Fibroblast of skin of abdomen (primary cell): ENCODE measurements at regions not wholly inside any gene's neighbourhood (a gene's known extent, or its start where the extent isn't known, plus 50 kb on each side); places are given as distances from the start of the nearest gene placed in this dataset.

Experiments used
- DNase-seq: peaks from one replicate; pipeline ENCODE4 v3.0.0-alpha.2; 2013

- DNase-seq, result no peak
These were observed 525.3 kb upstream of the TBX3 start for GRCh38 chr12:115209230-115209629.

GRCh38 chr12:115208098-115208497 is 524.1 kb upstream of the TBX3 start:
- no peak for DNase-seq

- DNase-seq, result no peak
These were observed 523.4 kb upstream of the TBX3 start for GRCh38 chr12:115207216-115207915.

GRCh38 chr12:115206801-115207200 is 522.8 kb upstream of the TBX3 start:
- no peak for DNase-seq

GRCh38 chr12:115205755-115206308 is 521.9 kb upstream of the TBX3 start:
- no peak for DNase-seq

- DNase-seq, result peak; percentile 67
These were observed 521.2 kb upstream of the TBX3 start for GRCh38 chr12:115204957-115205754.

GRCh38 chr12:115203701-115204100 is 519.7 kb upstream of the TBX3 start:
- peak; percentile 79 for DNase-seq

GRCh38 chr12:115201966-115202365 is 518.0 kb upstream of the TBX3 start:
- no peak for DNase-seq

GRCh38 chr12:115199831-115200230 is 515.9 kb upstream of the TBX3 start:
- DNase-seq, result peak; percentile 71

- DNase-seq, result no peak
These were observed 510.9 kb upstream of the TBX3 start for GRCh38 chr12:115194857-115195256.

- DNase-seq, result no peak
These were observed 510.5 kb upstream of the TBX3 start for GRCh38 chr12:115194448-115194847.

GRCh38 chr12:115191342-115191741 is 507.4 kb upstream of the TBX3 start:
- DNase-seq, result no peak

- peak; percentile 61 for DNase-seq
These were observed 506.2 kb upstream of the TBX3 start for GRCh38 chr12:115190010-115190770.

GRCh38 chr12:115185506-115185905 is 501.5 kb upstream of the TBX3 start:
- peak; percentile 34 for DNase-seq

GRCh38 chr12:115183752-115184151 is 499.8 kb upstream of the TBX3 start:
- no peak for DNase-seq

- DNase-seq, result no peak
These were observed 493.9 kb upstream of the TBX3 start for GRCh38 chr12:115177899-115178298.

- DNase-seq, result no peak
These were observed 492.9 kb upstream of the TBX3 start for GRCh38 chr12:115176741-115177400.

GRCh38 chr12:115174920-115175319 is 490.9 kb upstream of the TBX3 start:
- no peak for DNase-seq

GRCh38 chr12:115172521-115172920 is 488.5 kb upstream of the TBX3 start:
- peak; percentile 28 for DNase-seq

- no peak for DNase-seq
These were observed 486.0 kb upstream of the TBX3 start for GRCh38 chr12:115169981-115170380.

GRCh38 chr12:115166698-115167315 is 482.8 kb upstream of the TBX3 start:
- DNase-seq, result peak; percentile 45

GRCh38 chr12:115163710-115164109 is 479.7 kb upstream of the TBX3 start:
- DNase-seq, result no peak
